Activated CD8-positive, alpha-beta T cell treated with anti-CD3 and anti-CD28 coated beads for 36 hours (primary cell): ENCODE measurements at regions not wholly inside any gene's neighbourhood (a gene's known extent, or its start where the extent isn't known, plus 50 kb on each side); places are given as distances from the start of the nearest gene placed in this dataset.

ENCODE experiments used
- ATAC-seq: fragments of 200-7000 bp; cut with Tn5 transposase; one replicate; pipeline ENCODE4 v1.10.0; 2021; ENCODE audit warnings: mild to moderate bottlenecking, moderate library complexity
- CTCF ChIA-PET: fragments of 350-600 bp; sonication (Branson Sonifier 250); formaldehyde crosslinking; loops from one replicate; lab custom pipeline; 2021; ENCODE audit warnings: antibody characterized with exemption; lab: Charles Lee
- POLR2A ChIA-PET: fragments of 350-600 bp; sonication (Branson Sonifier 250); formaldehyde crosslinking; loops from one replicate; lab custom pipeline; 2021; ENCODE audit warnings: antibody characterized with exemption; lab: Charles Lee
- DNase-seq: peaks from one replicate; pipeline ENCODE4 v3.0.0-alpha.2; 2020
- H3K27ac Mint-ChIP-seq: one replicate; pipeline ENCODE4 v1.8.0; 2021; ENCODE audit warnings: mild to moderate bottlenecking, mixed read lengths
- H3K27me3 Mint-ChIP-seq: one replicate; pipeline ENCODE4 v1.8.0; 2021; ENCODE audit warnings: mixed read lengths
- H3K36me3 Mint-ChIP-seq: one replicate; pipeline ENCODE4 v1.8.0; 2021; ENCODE audit warnings: low read depth, mixed read lengths
- H3K4me1 Mint-ChIP-seq: one replicate; pipeline ENCODE4 v1.8.0; 2021; ENCODE audit warnings: low read depth, mixed read lengths
- H3K4me3 Mint-ChIP-seq: one replicate; pipeline ENCODE4 v1.8.0; 2021; ENCODE audit warnings: mild to moderate bottlenecking, moderate library complexity, mixed read lengths
- H3K9me3 Mint-ChIP-seq: one replicate; pipeline ENCODE4 v1.8.0; 2021; ENCODE audit warnings: mixed read lengths
- CTCF ChIP-seq: fragments of 200-600 bp; IDR thresholded peaks from one replicate; pipeline ENCODE4 v1.8.0; 2022; ENCODE audit warnings: antibody characterized with exemption, mild to moderate bottlenecking
- intact Hi-C: fragments of 100-400 bp; cut with micrococcal nuclease; formaldehyde crosslinking; loops from one replicate; pipeline ENCODE4 v1.10.0; 2022

- DNase-seq (no peak), ATAC-seq (no peak)
- POLR2A ChIA-PET, result no interaction called here
- Mint-ChIP-seq H3K4me3 (no peak overlapping the region), H3K27ac (no peak overlapping the region), H3K9me3 (peaks cover 5% of the 10 kb centered on the region), H3K4me1 (no peaks in the 10 kb centered on the region), H3K36me3 (no peaks in the 10 kb centered on the region), H3K27me3 (no peaks in the 10 kb centered on the region)
- intact Hi-C loops, result no loop called here
- CTCF ChIA-PET, result no interaction called here
- no peak for TF ChIP-seq CTCF
These were observed 1301.7 kb upstream of the IGFBP7 start for GRCh38 chr4:58411904-58412303.

GRCh38 chr4:58406762-58407161 lies 1296.6 kb upstream of the IGFBP7 start:
- POLR2A ChIA-PET, result no interaction called here
- intact Hi-C loops, result no loop called here
- Mint-ChIP-seq H3K4me1 (no peaks in the 10 kb centered on the region), H3K27ac (no peak overlapping the region), H3K36me3 (no peaks in the 10 kb centered on the region), H3K9me3 (peaks cover 6% of the 10 kb centered on the region), H3K4me3 (no peak overlapping the region), H3K27me3 (no peaks in the 10 kb centered on the region)
- TF ChIP-seq CTCF, result no peak
- ATAC-seq (no peak), DNase-seq (no peak)
- CTCF ChIA-PET, result no interaction called here

GRCh38 chr4:58368221-58368620 lies 1258.0 kb upstream of the IGFBP7 start:
- Mint-ChIP-seq H3K27me3 (no peaks in the 10 kb centered on the region), H3K4me3 (no peak overlapping the region), H3K4me1 (no peaks in the 10 kb centered on the region), H3K36me3 (no peaks in the 10 kb centered on the region), H3K9me3 (peaks cover 15% of the 10 kb centered on the region), H3K27ac (no peak overlapping the region)
- POLR2A ChIA-PET, result no interaction called here
- CTCF ChIA-PET, result no interaction called here
- intact Hi-C loops, result no loop called here
- no peak for TF ChIP-seq CTCF
- DNase-seq (no peak), ATAC-seq (no peak)

GRCh38 chr4:58360354-58361133 lies 1250.4 kb upstream of the IGFBP7 start:
- DNase-seq (no peak), ATAC-seq (no peak)
- Mint-ChIP-seq H3K27me3 (no peaks in the 10 kb centered on the region), H3K9me3 (peaks cover 19% of the 10 kb centered on the region), H3K4me3 (no peak overlapping the region), H3K27ac (no peak overlapping the region), H3K36me3 (no peaks in the 10 kb centered on the region), H3K4me1 (no peaks in the 10 kb centered on the region)
- intact Hi-C loops, result no loop called here
- no peak for TF ChIP-seq CTCF
- CTCF ChIA-PET, result interaction anchor here (1.0 kb wide), 1 partner anchor 86 kb away, joined by 3 read pairs; no protein-coding TSS in a partner anchor
- POLR2A ChIA-PET, result no interaction called here

GRCh38 chr4:58359590-58359989 lies 1249.4 kb upstream of the IGFBP7 start:
- no peak for DNase-seq
- intact Hi-C loops, result no loop called here
- H3K27me3 Mint-ChIP-seq, result no peaks in the 10 kb centered on the region
- H3K4me1 Mint-ChIP-seq, result no peaks in the 10 kb centered on the region
- peaks cover 19% of the 10 kb centered on the region for H3K9me3 Mint-ChIP-seq
- no peak for ATAC-seq
- CTCF ChIA-PET, result interaction anchor here (1.0 kb wide), 1 partner anchor 87 kb away, joined by 3 read pairs; no protein-coding TSS in a partner anchor
- H3K4me3 Mint-ChIP-seq, result no peak overlapping the region
- H3K36me3 Mint-ChIP-seq, result no peaks in the 10 kb centered on the region
- H3K27ac Mint-ChIP-seq, result no peak overlapping the region
- POLR2A ChIA-PET, result no interaction called here
- no peak for TF ChIP-seq CTCF
